Gastrocnemius medialis (tissue), 4 donors: ENCODE measurements at regions not wholly inside any gene's neighbourhood (a gene's known extent, or its start where the extent isn't known, plus 50 kb on each side); places are given as distances from the start of the nearest gene placed in this dataset.

ENCODE experiments used
- POLR2A ChIP-seq, 2 donors: fragments of 450-650 bp; IDR thresholded peaks; one replicate each; pipeline ENCODE4 v1.6.1; 2017; ENCODE audit warnings: antibody characterized with exemption in 2 of 2, mild to moderate bottlenecking in 2 of 2, moderate library complexity in 2 of 2
- TF ChIP-seq, protein P1 (sequence below), 5 experiments: fragments of 450-650 bp in 3 of 5; fragments of 200-600 bp in 2 of 5; sonication (generic) in 2 of 5; IDR thresholded peaks in 4 of 5; conservative IDR thresholded peaks in 1 of 5; 1 replicate in 4 of 5; 2 replicates in 1 of 5; pipeline ENCODE4 v1.5.1; 2016 to 2019; ENCODE audit warnings: antibody characterized with exemption in 5 of 5, mild to moderate bottlenecking in 3 of 5, moderate library complexity in 3 of 5

DNA sequence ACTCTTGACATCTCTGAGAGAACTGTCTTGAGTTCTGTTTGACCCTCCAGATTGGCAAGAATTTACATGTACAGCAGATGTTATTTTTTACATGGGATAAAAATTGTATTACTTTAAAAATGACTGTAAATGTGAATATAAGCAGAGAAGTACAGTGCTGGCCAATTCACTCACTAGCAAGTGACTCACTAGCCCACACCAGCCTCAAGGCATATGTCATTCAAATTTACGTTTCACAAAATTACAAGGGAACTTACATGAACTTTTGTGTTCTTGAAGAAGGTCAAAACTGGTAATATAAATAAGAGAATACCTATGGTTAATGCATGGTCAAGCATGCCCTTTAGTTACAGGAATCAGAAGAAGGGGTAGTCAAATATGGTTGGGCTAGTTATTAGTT is 54.0 kb upstream of the HMGCLL1 start:
- TF ChIP-seq, protein P1, sequence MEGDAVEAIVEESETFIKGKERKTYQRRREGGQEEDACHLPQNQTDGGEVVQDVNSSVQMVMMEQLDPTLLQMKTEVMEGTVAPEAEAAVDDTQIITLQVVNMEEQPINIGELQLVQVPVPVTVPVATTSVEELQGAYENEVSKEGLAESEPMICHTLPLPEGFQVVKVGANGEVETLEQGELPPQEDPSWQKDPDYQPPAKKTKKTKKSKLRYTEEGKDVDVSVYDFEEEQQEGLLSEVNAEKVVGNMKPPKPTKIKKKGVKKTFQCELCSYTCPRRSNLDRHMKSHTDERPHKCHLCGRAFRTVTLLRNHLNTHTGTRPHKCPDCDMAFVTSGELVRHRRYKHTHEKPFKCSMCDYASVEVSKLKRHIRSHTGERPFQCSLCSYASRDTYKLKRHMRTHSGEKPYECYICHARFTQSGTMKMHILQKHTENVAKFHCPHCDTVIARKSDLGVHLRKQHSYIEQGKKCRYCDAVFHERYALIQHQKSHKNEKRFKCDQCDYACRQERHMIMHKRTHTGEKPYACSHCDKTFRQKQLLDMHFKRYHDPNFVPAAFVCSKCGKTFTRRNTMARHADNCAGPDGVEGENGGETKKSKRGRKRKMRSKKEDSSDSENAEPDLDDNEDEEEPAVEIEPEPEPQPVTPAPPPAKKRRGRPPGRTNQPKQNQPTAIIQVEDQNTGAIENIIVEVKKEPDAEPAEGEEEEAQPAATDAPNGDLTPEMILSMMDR (IDR thresholded peaks at IDR 0.05 in 4 of 5, conservative IDR thresholded peaks at IDR 0.05 in 1 of 5), result no peak
- no peak for TF ChIP-seq POLR2A (IDR thresholded peaks at IDR 0.05)
